Lower leg skin (tissue), 3 donors: ENCODE measurements at regions not wholly inside any gene's neighbourhood (a gene's known extent, or its start where the extent isn't known, plus 50 kb on each side); places are given as distances from the start of the nearest gene placed in this dataset.

Experiments used
- POLR2A ChIP-seq, 2 donors: fragments of 450-650 bp; IDR thresholded peaks; one replicate each; pipeline ENCODE4 v1.6.1; 2016 to 2017; ENCODE audit warnings: antibody characterized with exemption in 2 of 2, mild to moderate bottlenecking in 1 of 2, moderate library complexity in 1 of 2
- TF ChIP-seq, protein P1 (sequence below), 3 donors: fragments of 450-650 bp; IDR thresholded peaks; one replicate each; pipeline ENCODE4 v1.5.1; 2016; ENCODE audit warnings: antibody characterized with exemption in 3 of 3, mild to moderate bottlenecking in 3 of 3, moderate library complexity in 2 of 3

GRCh38 chr11:43145653-43146052, 166.1 kb upstream of the API5 start:
- TF ChIP-seq, protein P1, sequence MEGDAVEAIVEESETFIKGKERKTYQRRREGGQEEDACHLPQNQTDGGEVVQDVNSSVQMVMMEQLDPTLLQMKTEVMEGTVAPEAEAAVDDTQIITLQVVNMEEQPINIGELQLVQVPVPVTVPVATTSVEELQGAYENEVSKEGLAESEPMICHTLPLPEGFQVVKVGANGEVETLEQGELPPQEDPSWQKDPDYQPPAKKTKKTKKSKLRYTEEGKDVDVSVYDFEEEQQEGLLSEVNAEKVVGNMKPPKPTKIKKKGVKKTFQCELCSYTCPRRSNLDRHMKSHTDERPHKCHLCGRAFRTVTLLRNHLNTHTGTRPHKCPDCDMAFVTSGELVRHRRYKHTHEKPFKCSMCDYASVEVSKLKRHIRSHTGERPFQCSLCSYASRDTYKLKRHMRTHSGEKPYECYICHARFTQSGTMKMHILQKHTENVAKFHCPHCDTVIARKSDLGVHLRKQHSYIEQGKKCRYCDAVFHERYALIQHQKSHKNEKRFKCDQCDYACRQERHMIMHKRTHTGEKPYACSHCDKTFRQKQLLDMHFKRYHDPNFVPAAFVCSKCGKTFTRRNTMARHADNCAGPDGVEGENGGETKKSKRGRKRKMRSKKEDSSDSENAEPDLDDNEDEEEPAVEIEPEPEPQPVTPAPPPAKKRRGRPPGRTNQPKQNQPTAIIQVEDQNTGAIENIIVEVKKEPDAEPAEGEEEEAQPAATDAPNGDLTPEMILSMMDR (IDR thresholded peaks at IDR 0.05) = no peak
- TF ChIP-seq POLR2A (IDR thresholded peaks at IDR 0.05) = no peak
